Upper lobe of right lung (tissue), 1 donor: ENCODE measurements at regions not wholly inside any gene's neighbourhood (a gene's known extent, or its start where the extent isn't known, plus 50 kb on each side); places are given as distances from the start of the nearest gene placed in this dataset.

Experiments
- ATAC-seq: fragments of 200-7000 bp; cut with Tn5 transposase; one replicate; pipeline ENCODE4 v1.9.1; 2020; ENCODE audit warnings: mild to moderate bottlenecking, moderate library complexity
- DNase-seq: peaks from one replicate; pipeline ENCODE4 v3.0.0-alpha.2; 2020
- H3K27ac ChIP-seq: fragments of 200-600 bp; one replicate; pipeline ENCODE4 v1.8.0; 2022
- H3K27me3 ChIP-seq: fragments of 200-600 bp; one replicate; pipeline ENCODE4 v1.8.0; 2022; ENCODE audit warnings: mild to moderate bottlenecking
- H3K36me3 ChIP-seq: fragments of 200-600 bp; one replicate; pipeline ENCODE4 v1.8.0; 2022
- H3K4me1 ChIP-seq: fragments of 200-600 bp; one replicate; pipeline ENCODE4 v1.8.0; 2022
- H3K4me3 ChIP-seq: fragments of 200-600 bp; one replicate; pipeline ENCODE4 v1.8.0; 2022; ENCODE audit warnings: mild to moderate bottlenecking
- H3K9me3 ChIP-seq: fragments of 200-600 bp; one replicate; pipeline ENCODE4 v1.8.0; 2022
- CTCF ChIP-seq: fragments of 200-600 bp; IDR thresholded peaks from one replicate; pipeline ENCODE4 v1.8.0; 2022; ENCODE audit warnings: antibody characterized with exemption
- intact Hi-C: fragments of 100-400 bp; cut with DNase I; formaldehyde crosslinking; loops from one replicate; pipeline ENCODE4 v1.11.0; 2022
- donor health status: DM: no; HTN: yes; CAD: no; lungs with severe emphysema.

DNA sequence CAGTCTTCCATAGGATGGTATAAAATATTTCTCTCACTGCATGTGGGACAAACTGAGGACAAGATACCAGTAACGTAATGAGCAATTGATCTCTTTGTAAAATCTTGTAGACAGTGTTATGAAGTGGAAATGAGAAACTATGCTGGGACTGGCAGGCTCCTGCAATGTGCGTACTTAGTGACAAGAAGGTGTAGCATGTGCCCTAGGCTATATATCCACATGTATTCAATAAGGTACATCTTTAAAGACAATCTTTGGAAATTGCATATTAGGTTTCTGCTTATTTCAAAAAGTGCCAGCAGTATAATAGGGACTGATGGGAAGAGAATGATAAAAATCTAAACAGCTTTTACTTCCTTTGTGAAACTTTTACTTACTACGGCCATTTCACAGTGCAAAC, 81.9 kb upstream of the GREM2 start:
- no peaks in the 10 kb centered on the region for H3K27me3 ChIP-seq
- no peak for DNase-seq
- intact Hi-C loops, result no loop called here
- no peaks in the 10 kb centered on the region for H3K36me3 ChIP-seq
- no peak overlapping the region for H3K4me3 ChIP-seq
- no peaks in the 10 kb centered on the region for H3K4me1 ChIP-seq
- H3K27ac ChIP-seq, result no peak overlapping the region
- TF ChIP-seq CTCF, result no peak
- ATAC-seq, result no peak
- no peaks in the 10 kb centered on the region for H3K9me3 ChIP-seq

GRCh38 chr1:240693036-240693435, 81.1 kb upstream of the GREM2 start:
- Histone ChIP-seq H3K27ac (no peak overlapping the region), H3K27me3 (no peaks in the 10 kb centered on the region), H3K9me3 (no peaks in the 10 kb centered on the region), H3K4me1 (no peaks in the 10 kb centered on the region), H3K36me3 (no peaks in the 10 kb centered on the region), H3K4me3 (no peak overlapping the region)
- no peak for TF ChIP-seq CTCF
- intact Hi-C loops, result no loop called here
- no peak for ATAC-seq
- DNase-seq, result no peak

DNA sequence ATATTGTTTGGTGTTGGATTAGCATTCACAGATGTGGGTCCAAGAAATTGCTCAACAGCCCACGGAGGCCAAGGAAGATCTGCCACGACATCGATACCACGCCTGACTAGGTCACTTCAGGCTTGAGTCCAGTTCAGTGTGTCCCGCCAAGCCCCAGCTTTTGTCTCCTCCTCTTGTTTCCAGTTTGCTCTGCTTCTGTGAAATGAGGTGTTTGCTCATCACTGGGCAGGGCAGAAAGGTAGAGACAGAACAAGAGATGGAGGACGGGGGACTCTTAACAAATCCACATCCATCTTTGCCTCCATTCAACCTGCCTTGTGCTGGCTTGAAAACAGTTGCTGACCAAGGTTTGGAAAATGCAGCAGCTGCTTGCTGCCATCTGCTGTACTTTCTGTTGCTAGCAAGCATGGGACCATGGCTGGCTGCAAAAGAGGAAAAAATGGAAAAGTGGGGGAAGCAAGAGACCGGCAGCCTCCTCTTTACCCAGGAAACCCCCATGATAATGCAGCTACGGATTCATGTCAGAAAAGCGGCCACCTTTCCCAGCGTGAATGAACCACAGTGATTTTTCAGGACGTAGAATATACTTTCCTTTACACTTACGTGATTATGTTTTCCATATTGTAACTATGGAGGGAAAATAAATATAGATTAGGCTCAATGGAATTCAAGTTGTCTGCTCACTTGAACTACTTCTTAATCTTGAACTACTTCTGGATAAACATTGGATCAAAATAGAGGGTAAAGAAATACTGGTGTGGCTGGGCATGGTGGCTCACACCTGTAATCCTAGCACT, 80.2 kb upstream of the GREM2 start:
- Histone ChIP-seq H3K27ac (no peak overlapping the region), H3K36me3 (no peaks in the 10 kb centered on the region), H3K4me1 (no peaks in the 10 kb centered on the region), H3K4me3 (no peak overlapping the region), H3K9me3 (no peaks in the 10 kb centered on the region), H3K27me3 (no peaks in the 10 kb centered on the region)
- TF ChIP-seq CTCF, result peak; percentile 47
- intact Hi-C loops, result no loop called here
- ATAC-seq, result peak; percentile 75
- DNase-seq, result no peak

- TF ChIP-seq CTCF, result no peak
- DNase-seq, result no peak
- ATAC-seq, result no peak
- Histone ChIP-seq H3K27ac (no peak overlapping the region), H3K27me3 (no peaks in the 10 kb centered on the region), H3K4me1 (no peaks in the 10 kb centered on the region), H3K9me3 (no peaks in the 10 kb centered on the region), H3K36me3 (no peaks in the 10 kb centered on the region), H3K4me3 (no peak overlapping the region)
- intact Hi-C loops, result no loop called here
These were observed 79.5 kb upstream of the GREM2 start for GRCh38 chr1:240691501-240691900.

GRCh38 chr1:240687820-240688219, 75.9 kb upstream of the GREM2 start:
- TF ChIP-seq CTCF, result no peak
- Histone ChIP-seq H3K4me1 (no peaks in the 10 kb centered on the region), H3K4me3 (no peak overlapping the region), H3K27ac (no peak overlapping the region), H3K27me3 (no peaks in the 10 kb centered on the region), H3K36me3 (no peaks in the 10 kb centered on the region), H3K9me3 (no peaks in the 10 kb centered on the region)
- ATAC-seq, result no peak
- no peak for DNase-seq
- intact Hi-C loops, result no loop called here

- Histone ChIP-seq H3K4me3 (no peak overlapping the region), H3K27ac (no peak overlapping the region), H3K9me3 (no peaks in the 10 kb centered on the region), H3K36me3 (no peaks in the 10 kb centered on the region), H3K27me3 (no peaks in the 10 kb centered on the region), H3K4me1 (no peaks in the 10 kb centered on the region)
- intact Hi-C loops, result no loop called here
- DNase-seq (no peak), ATAC-seq (no peak)
- TF ChIP-seq CTCF, result no peak
These were observed 71.6 kb upstream of the GREM2 start for GRCh38 chr1:240683576-240683975.
